GM23248 (cell line): ENCODE measurements at regions not wholly inside any gene's neighbourhood (a gene's known extent, or its start where the extent isn't known, plus 50 kb on each side); places are given as distances from the start of the nearest gene placed in this dataset.

ENCODE experiments used
- DNase-seq: peaks from one replicate; pipeline ENCODE4 v3.0.0-alpha.2; 2015
- H2AFZ ChIP-seq: fragments of 200-600 bp; sonication (generic); 2 replicates; pipeline ENCODE4 v1.6.1; 2016; ENCODE audit warnings: antibody characterized with exemption
- H3F3A ChIP-seq: fragments of 200-600 bp; sonication (generic); 2 replicates; pipeline ENCODE4 v1.6.1; 2016; ENCODE audit warnings: mild to moderate bottlenecking, antibody characterized with exemption, mixed run types; ENCODE audit not compliant: insufficient read depth
- H3K27ac ChIP-seq: fragments of 200-600 bp; sonication (generic); 2 replicates; pipeline ENCODE4 v1.5.1; 2016; ENCODE audit warnings: mild to moderate bottlenecking
- H3K27me3 ChIP-seq: fragments of 200-600 bp; sonication (generic); replicated peaks from 2 replicates; pipeline ENCODE4 v1.6.1; 2016; ENCODE audit warnings: mild to moderate bottlenecking; ENCODE audit not compliant: insufficient read depth
- H3K36me3 ChIP-seq: fragments of 200-600 bp; sonication (generic); 2 replicates; pipeline ENCODE4 v1.6.1; 2016; ENCODE audit warnings: low read depth, mild to moderate bottlenecking
- H3K4me1 ChIP-seq: fragments of 200-600 bp; sonication (generic); 2 replicates; pipeline ENCODE4 v1.6.1; 2016; ENCODE audit warnings: mild to moderate bottlenecking; ENCODE audit not compliant: insufficient read depth
- H3K4me2 ChIP-seq: fragments of 200-600 bp; sonication (generic); one replicate; pipeline ENCODE4 v1.6.1; 2016; ENCODE audit warnings: mild to moderate bottlenecking; ENCODE audit not compliant: unreplicated experiment
- H3K4me3 ChIP-seq: fragments of 200-600 bp; sonication (generic); 2 replicates; pipeline ENCODE4 v1.5.1; 2016; ENCODE audit warnings: mild to moderate bottlenecking
- H3K79me2 ChIP-seq: fragments of 200-600 bp; sonication (generic); 2 replicates; pipeline ENCODE4 v1.6.1; 2016; ENCODE audit warnings: mild to moderate bottlenecking; ENCODE audit not compliant: insufficient read depth
- H3K9ac ChIP-seq: fragments of 200-600 bp; sonication (generic); 2 replicates; pipeline ENCODE4 v1.6.1; 2016; ENCODE audit warnings: mild to moderate bottlenecking
- H3K9me2 ChIP-seq: fragments of 200-600 bp; sonication (generic); 2 replicates; pipeline ENCODE4 v1.6.1; 2016; ENCODE audit warnings: mixed run types, mild to moderate bottlenecking, moderate library complexity; ENCODE audit not compliant: insufficient read depth
- H3K9me3 ChIP-seq: fragments of 200-600 bp; sonication (generic); one replicate; pipeline ENCODE4 v1.6.1; 2017; ENCODE audit warnings: low read depth
- H4K20me1 ChIP-seq: fragments of 200-600 bp; sonication (generic); 2 replicates; pipeline ENCODE4 v1.6.0; 2016; ENCODE audit not compliant: insufficient read depth
- EZH2 ChIP-seq: fragments of 200-600 bp; sonication (generic); IDR thresholded peaks from 2 replicates; pipeline ENCODE4 v1.6.1; 2018; ENCODE audit warnings: antibody characterized with exemption, mild to moderate bottlenecking; ENCODE audit not compliant: insufficient read depth, poor library complexity, severe bottlenecking
- EZH2phosphoT487 ChIP-seq: fragments of 200-600 bp; sonication (generic); IDR thresholded peaks from 2 replicates; pipeline ENCODE4 v1.6.1; 2018; ENCODE audit warnings: antibody characterized with exemption, moderate library complexity, mild to moderate bottlenecking, low read depth; ENCODE audit not compliant: insufficient read depth
- WGBS, 2 experiments: methylation state at CpG; one replicate each; pipeline ENCODE4 v1.1.6; 2015 to 2017; ENCODE audit warnings: low lambda C conversion rate in 2 of 2, low coverage in 1 of 2; ENCODE audit errors: missing lambda C conversion rate in 2 of 2; 5-methylcytosine and 5-hydroxymethylcytosine counted together
- in situ Hi-C: fragments of 300-500 bp; cut with MboI; formaldehyde crosslinking; loops from 2 replicates; pipeline ENCODE4 v1.15.0; 2020

- no peak for DNase-seq
- H3K27ac ChIP-seq = no peak overlapping the region
- no peak overlapping the region for H3K9ac ChIP-seq
- TF ChIP-seq EZH2 = no peak
- no peak for TF ChIP-seq EZH2phosphoT487
- no peaks in the 10 kb centered on the region for H3K79me2 ChIP-seq
- H3F3A ChIP-seq = no peaks in the 10 kb centered on the region
- no peaks in the 10 kb centered on the region for H3K27me3 ChIP-seq
- H3K4me2 ChIP-seq = no peak overlapping the region
- no peaks in the 10 kb centered on the region for H3K9me2 ChIP-seq
- no peak overlapping the region for H3K4me3 ChIP-seq
- WGBS, 2 experiments = 50 to 54% methylated on average over 3 of the region's 3 CpGs
- no peaks in the 10 kb centered on the region for H3K36me3 ChIP-seq
- H4K20me1 ChIP-seq = no peaks in the 10 kb centered on the region
- H2AFZ ChIP-seq = no peak overlapping the region
- H3K9me3 ChIP-seq = no peaks in the 10 kb centered on the region
- in situ Hi-C loops = no loop called here
- H3K4me1 ChIP-seq = no peaks in the 10 kb centered on the region
These were observed 150.6 kb upstream of the EDIL3 start for GRCh38 chr5:84535281-84535680.

- H3K27me3 ChIP-seq = no peaks in the 10 kb centered on the region
- H3K79me2 ChIP-seq = no peaks in the 10 kb centered on the region
- H4K20me1 ChIP-seq = no peaks in the 10 kb centered on the region
- TF ChIP-seq EZH2phosphoT487 = no peak
- no peak overlapping the region for H3K9ac ChIP-seq
- no peak overlapping the region for H3K27ac ChIP-seq
- H3K36me3 ChIP-seq = no peaks in the 10 kb centered on the region
- no peaks in the 10 kb centered on the region for H3K9me3 ChIP-seq
- H2AFZ ChIP-seq = no peak overlapping the region
- H3K4me3 ChIP-seq = no peak overlapping the region
- DNase-seq = no peak
- H3F3A ChIP-seq = no peaks in the 10 kb centered on the region
- no peak overlapping the region for H3K4me2 ChIP-seq
- no peaks in the 10 kb centered on the region for H3K4me1 ChIP-seq
- in situ Hi-C loops = no loop called here
- H3K9me2 ChIP-seq = no peaks in the 10 kb centered on the region
These were observed 139.8 kb upstream of the EDIL3 start for GRCh38 chr5:84524491-84524890.

- no peak for TF ChIP-seq EZH2phosphoT487
- no peak for TF ChIP-seq EZH2
- Histone ChIP-seq H3K27ac (no peak overlapping the region), H3K9me3 (no peaks in the 10 kb centered on the region), H3K4me2 (no peak overlapping the region), H3K9ac (no peak overlapping the region), H3K4me3 (no peak overlapping the region), H3K36me3 (no peaks in the 10 kb centered on the region), H3K79me2 (no peaks in the 10 kb centered on the region), H3K27me3 (no peaks in the 10 kb centered on the region), H3F3A (no peaks in the 10 kb centered on the region), H3K4me1 (no peaks in the 10 kb centered on the region), H3K9me2 (no peaks in the 10 kb centered on the region), H4K20me1 (no peaks in the 10 kb centered on the region), H2AFZ (no peak overlapping the region)
- no peak for DNase-seq
- in situ Hi-C loops = no loop called here
- WGBS, 2 experiments = 5 to 12% methylated on average over 3 of the region's 3 CpGs
These were observed 134.2 kb upstream of the EDIL3 start for GRCh38 chr5:84518862-84519261.

GRCh38 chr5:84518370-84518769 is 133.7 kb upstream of the EDIL3 start:
- Histone ChIP-seq H3K27me3 (no peaks in the 10 kb centered on the region), H3K4me3 (no peak overlapping the region), H3K4me2 (no peak overlapping the region), H3K9me2 (no peaks in the 10 kb centered on the region), H3K9me3 (no peaks in the 10 kb centered on the region), H3F3A (no peaks in the 10 kb centered on the region), H3K4me1 (no peaks in the 10 kb centered on the region), H2AFZ (no peak overlapping the region), H3K9ac (no peak overlapping the region), H3K79me2 (no peaks in the 10 kb centered on the region), H4K20me1 (no peaks in the 10 kb centered on the region), H3K36me3 (no peaks in the 10 kb centered on the region), H3K27ac (no peak overlapping the region)
- WGBS, 2 experiments = 49 to 56% methylated on average over 4 of the region's 4 CpGs
- TF ChIP-seq EZH2 (no peak), EZH2phosphoT487 (no peak)
- in situ Hi-C loops = no loop called here
- DNase-seq = no peak

GRCh38 chr5:84506625-84507024 is 121.9 kb upstream of the EDIL3 start:
- H3K79me2 ChIP-seq = no peaks in the 10 kb centered on the region
- no peaks in the 10 kb centered on the region for H3K27me3 ChIP-seq
- H3K9me3 ChIP-seq = no peaks in the 10 kb centered on the region
- no peaks in the 10 kb centered on the region for H3K4me1 ChIP-seq
- H3K27ac ChIP-seq = no peak overlapping the region
- no peaks in the 10 kb centered on the region for H3K36me3 ChIP-seq
- DNase-seq = no peak
- no peak overlapping the region for H3K4me3 ChIP-seq
- H4K20me1 ChIP-seq = no peaks in the 10 kb centered on the region
- H3K9ac ChIP-seq = no peak overlapping the region
- H2AFZ ChIP-seq = no peak overlapping the region
- H3K9me2 ChIP-seq = no peaks in the 10 kb centered on the region
- no peak overlapping the region for H3K4me2 ChIP-seq
- no peaks in the 10 kb centered on the region for H3F3A ChIP-seq
- in situ Hi-C loops = no loop called here
- TF ChIP-seq EZH2 (no peak), EZH2phosphoT487 (no peak)
